Lung (tissue), 11 donors: ENCODE measurements at regions not wholly inside any gene's neighbourhood (a gene's known extent, or its start where the extent isn't known, plus 50 kb on each side); places are given as distances from the start of the nearest gene placed in this dataset.

Source experiments
- ATAC-seq: fragments of 200-7000 bp; cut with Tn5 transposase; one replicate; pipeline ENCODE4 v1.9.1; 2020; ENCODE audit warnings: moderate number of reproducible peaks; ENCODE audit not compliant: insufficient read depth, low FRiP score
- DNase-seq, 3 donors: peaks; one replicate each; pipeline ENCODE4 v3.0.0-alpha.2; 2013 to 2017
- H3K27ac ChIP-seq, 2 donors: one replicate each; pipeline ENCODE4 v1.5.1; 2013; ENCODE audit warnings: mild to moderate bottlenecking in 2 of 2, moderate library complexity in 2 of 2, control low read depth in 1 of 2, inconsistent platforms in 1 of 2, low read depth in 1 of 2, low read length in 1 of 2
- H3K27me3 ChIP-seq, 3 donors: one replicate each; pipeline ENCODE4 v1.5.1; 2013; ENCODE audit warnings: low read length in 2 of 3; ENCODE audit not compliant: control insufficient read depth in 3 of 3, insufficient read depth in 3 of 3
- H3K36me3 ChIP-seq, 4 donors: one replicate each; pipeline ENCODE4 v1.5.1; 2013; ENCODE audit warnings: low read length in 4 of 4, mild to moderate bottlenecking in 1 of 4, moderate library complexity in 1 of 4; ENCODE audit not compliant: control insufficient read depth in 4 of 4, insufficient read depth in 4 of 4
- H3K4me1 ChIP-seq, 5 donors: one replicate each; pipeline ENCODE4 v1.5.1; 2013; ENCODE audit warnings: low read length in 5 of 5, mild to moderate bottlenecking in 2 of 5, moderate library complexity in 1 of 5; ENCODE audit not compliant: control insufficient read depth in 5 of 5, insufficient read depth in 5 of 5
- H3K4me3 ChIP-seq: one replicate; pipeline ENCODE4 v1.5.1; 2013; ENCODE audit warnings: mild to moderate bottlenecking, control low read depth, moderate library complexity
- H3K9ac ChIP-seq, 2 donors: one replicate each; pipeline ENCODE4 v1.5.1; 2013; ENCODE audit warnings: low read length in 2 of 2, control low read depth in 1 of 2; ENCODE audit not compliant: insufficient read depth in 1 of 2
- H3K9me3 ChIP-seq, 4 donors: one replicate each; pipeline ENCODE4 v1.5.1; 2013; ENCODE audit warnings: low read length in 3 of 4, mild to moderate bottlenecking in 1 of 4, moderate library complexity in 1 of 4; ENCODE audit not compliant: control insufficient read depth in 4 of 4, insufficient read depth in 3 of 4
- WGBS, 2 donors: extraction: QIAGEN DNeasy Blood & Tissue Kit; methylation state at CpG; one replicate each; pipeline ENCODE4 v1.1.7; 2013; 5-methylcytosine and 5-hydroxymethylcytosine counted together
- TF ChIP-seq, protein P1 (sequence below): IDR thresholded peaks from 2 replicates; pipeline ENCODE4 v1.5.1; 2012; ENCODE audit warnings: mild to moderate bottlenecking; ENCODE audit errors: control extremely low read depth, extremely low read depth
- donor health status: control.
- donor health status: control.
- donor health status: Bipolar disorder and iron deficiency.
- donor health status: healthy.
- donor health status: DM: yes; HTN: yes; CAD: no.

GRCh38 chr1:208462761-208463160, 218.6 kb upstream of the PLXNA2 start:
- Histone ChIP-seq H3K4me3 (no peak overlapping the region), H3K27me3 (no peaks in the 10 kb centered on the region), H3K36me3 (no peaks in the 10 kb centered on the region), H3K9me3 (no peaks in the 10 kb centered on the region), H3K9ac (no peak overlapping the region), H3K27ac (no peak overlapping the region), H3K4me1 (no peaks in the 10 kb centered on the region)
- WGBS, 2 donors = 77 to 78% methylated on average over 6 of the region's 6 CpGs
- ATAC-seq (no peak), DNase-seq (no peak)
- TF ChIP-seq, protein P1, sequence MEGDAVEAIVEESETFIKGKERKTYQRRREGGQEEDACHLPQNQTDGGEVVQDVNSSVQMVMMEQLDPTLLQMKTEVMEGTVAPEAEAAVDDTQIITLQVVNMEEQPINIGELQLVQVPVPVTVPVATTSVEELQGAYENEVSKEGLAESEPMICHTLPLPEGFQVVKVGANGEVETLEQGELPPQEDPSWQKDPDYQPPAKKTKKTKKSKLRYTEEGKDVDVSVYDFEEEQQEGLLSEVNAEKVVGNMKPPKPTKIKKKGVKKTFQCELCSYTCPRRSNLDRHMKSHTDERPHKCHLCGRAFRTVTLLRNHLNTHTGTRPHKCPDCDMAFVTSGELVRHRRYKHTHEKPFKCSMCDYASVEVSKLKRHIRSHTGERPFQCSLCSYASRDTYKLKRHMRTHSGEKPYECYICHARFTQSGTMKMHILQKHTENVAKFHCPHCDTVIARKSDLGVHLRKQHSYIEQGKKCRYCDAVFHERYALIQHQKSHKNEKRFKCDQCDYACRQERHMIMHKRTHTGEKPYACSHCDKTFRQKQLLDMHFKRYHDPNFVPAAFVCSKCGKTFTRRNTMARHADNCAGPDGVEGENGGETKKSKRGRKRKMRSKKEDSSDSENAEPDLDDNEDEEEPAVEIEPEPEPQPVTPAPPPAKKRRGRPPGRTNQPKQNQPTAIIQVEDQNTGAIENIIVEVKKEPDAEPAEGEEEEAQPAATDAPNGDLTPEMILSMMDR = no peak

DNA sequence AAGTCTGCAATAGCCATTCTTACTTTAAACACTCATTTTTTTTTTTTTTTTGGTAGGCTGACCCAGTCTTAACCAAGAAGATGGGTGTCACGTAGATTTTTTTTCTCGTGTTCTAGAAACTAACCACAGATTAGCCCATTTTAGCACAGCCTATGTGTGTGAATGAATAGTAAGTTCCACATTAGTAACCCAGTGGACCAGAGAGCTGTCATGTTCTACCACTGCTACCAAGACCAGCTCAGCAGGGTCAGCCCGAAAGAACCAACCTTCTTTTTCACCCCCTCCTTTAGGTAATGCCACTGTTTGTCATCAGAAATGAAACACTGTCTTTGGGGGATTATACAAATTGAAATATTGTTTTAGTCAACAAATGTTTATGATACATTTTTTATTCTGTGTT, 221.1 kb upstream of the PLXNA2 start:
- no peaks in the 10 kb centered on the region for H3K9me3 ChIP-seq
- H3K4me1 ChIP-seq = no peaks in the 10 kb centered on the region
- no peaks in the 10 kb centered on the region for H3K36me3 ChIP-seq
- H3K27ac ChIP-seq = no peak overlapping the region
- H3K9ac ChIP-seq = no peak overlapping the region
- TF ChIP-seq, protein P1 = no peak
- DNase-seq = no peak
- ATAC-seq = no peak
- 91 to 93% methylated on average over 3 of the region's 3 CpGs for WGBS, 2 donors
- H3K4me3 ChIP-seq = no peak overlapping the region
- H3K27me3 ChIP-seq = no peaks in the 10 kb centered on the region

DNA sequence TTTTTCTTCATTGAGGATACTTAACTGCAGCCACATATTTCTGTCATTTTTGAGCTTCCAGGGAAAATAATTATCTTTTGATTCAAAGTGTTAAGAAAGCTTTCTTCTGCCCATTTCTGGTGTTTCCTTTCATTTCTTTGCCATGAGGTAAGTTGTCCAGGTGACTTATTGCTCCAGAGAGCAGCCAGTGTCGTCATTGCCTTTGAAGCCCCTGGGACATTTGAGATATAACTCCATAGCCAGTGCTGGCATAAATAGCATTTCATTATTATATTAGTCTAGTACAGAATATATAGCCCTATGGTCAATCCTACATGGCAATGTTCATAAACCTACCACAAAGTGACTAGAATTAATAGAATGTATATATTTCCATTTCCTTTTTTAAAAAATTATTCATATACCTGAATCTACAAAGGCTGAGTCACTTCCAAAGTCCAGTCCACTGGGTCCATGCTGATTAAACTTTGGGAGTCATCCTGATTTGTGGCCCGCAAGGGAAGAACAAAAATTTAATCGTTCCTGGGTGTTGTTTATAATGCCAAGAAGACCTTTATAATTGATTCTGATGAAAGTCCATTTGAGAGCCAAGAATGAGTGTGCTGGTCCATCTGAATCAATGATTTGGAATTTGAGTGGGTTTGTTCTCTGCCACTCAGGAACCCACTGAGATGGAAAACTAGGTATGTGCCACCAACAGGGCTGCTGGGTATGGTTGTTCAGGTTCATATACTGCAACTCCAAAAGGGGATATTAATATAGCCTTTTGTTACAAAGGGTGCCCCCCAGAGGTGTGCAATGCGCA, 221.8 kb upstream of the PLXNA2 start:
- Histone ChIP-seq H3K27me3 (no peaks in the 10 kb centered on the region), H3K36me3 (no peaks in the 10 kb centered on the region), H3K4me3 (no peak overlapping the region), H3K4me1 (no peaks in the 10 kb centered on the region), H3K9ac (no peak overlapping the region), H3K27ac (no peak overlapping the region), H3K9me3 (no peaks in the 10 kb centered on the region)
- ATAC-seq (no peak), DNase-seq (no peak)
- TF ChIP-seq, protein P1 = no peak
- WGBS, 2 donors = 88 to 93% methylated on average over 4 of the region's 4 CpGs
